Smooth muscle cell (in vitro differentiated cells): ENCODE measurements at regions not wholly inside any gene's neighbourhood (a gene's known extent, or its start where the extent isn't known, plus 50 kb on each side); places are given as distances from the start of the nearest gene placed in this dataset.

Experiments
- DNase-seq: peaks from one replicate; lab custom pipeline; 2025; ENCODE audit not compliant: unreplicated experiment; lab: John Stamatoyannopoulos, UW
- H2AFZ ChIP-seq: fragments of 200-600 bp; sonication (generic); 2 replicates; pipeline ENCODE4 v1.6.0; 2016; ENCODE audit warnings: antibody characterized with exemption, low read depth, mild to moderate bottlenecking
- H3F3A ChIP-seq: fragments of 200-600 bp; sonication (generic); 2 replicates; pipeline ENCODE4 v1.6.0; 2017; ENCODE audit warnings: antibody characterized with exemption, low read depth
- H3K27ac ChIP-seq: fragments of 200-600 bp; sonication (generic); 2 replicates; pipeline ENCODE4 v1.5.1; 2016; ENCODE audit warnings: low read depth, mild to moderate bottlenecking
- H3K27me3 ChIP-seq: fragments of 200-600 bp; sonication (generic); 2 replicates; pipeline ENCODE4 v1.6.1; 2016; ENCODE audit warnings: low read depth, mild to moderate bottlenecking
- H3K36me3 ChIP-seq: fragments of 200-600 bp; sonication (generic); 2 replicates; pipeline ENCODE4 v1.5.1; 2016; ENCODE audit warnings: low read depth
- H3K4me1 ChIP-seq: fragments of 200-600 bp; sonication (generic); 2 replicates; pipeline ENCODE4 v1.5.1; 2016; ENCODE audit warnings: low read depth
- H3K4me2 ChIP-seq: fragments of 200-600 bp; sonication (generic); 2 replicates; pipeline ENCODE4 v1.6.0; 2016; ENCODE audit warnings: mild to moderate bottlenecking
- H3K4me3 ChIP-seq: fragments of 200-600 bp; sonication (generic); 2 replicates; pipeline ENCODE4 v1.5.1; 2016; ENCODE audit warnings: mild to moderate bottlenecking
- H3K79me2 ChIP-seq: fragments of 200-600 bp; sonication (generic); 2 replicates; pipeline ENCODE4 v1.6.0; 2016; ENCODE audit warnings: low read depth, mild to moderate bottlenecking
- H3K9ac ChIP-seq: fragments of 200-600 bp; sonication (generic); 2 replicates; pipeline ENCODE4 v1.6.0; 2016; ENCODE audit warnings: low read depth
- H3K9me3 ChIP-seq: fragments of 200-600 bp; sonication (generic); replicated peaks from 2 replicates; pipeline ENCODE4 v1.5.1; 2016; ENCODE audit warnings: low read depth
- H4K20me1 ChIP-seq: fragments of 200-600 bp; sonication (generic); 2 replicates; pipeline ENCODE4 v1.6.0; 2016; ENCODE audit warnings: low read depth
- CTCF ChIP-seq: fragments of 200-600 bp; sonication (generic); IDR thresholded peaks from 2 replicates; pipeline ENCODE4 v1.5.1; 2017; ENCODE audit warnings: borderline replicate concordance, mild to moderate bottlenecking, antibody characterized with exemption; ENCODE audit not compliant: insufficient read depth, poor library complexity, severe bottlenecking
- WGBS: methylation state at CpG from one replicate; pipeline ENCODE4 v1.1.7; 2016; ENCODE audit warnings: low lambda C conversion rate; 5-methylcytosine and 5-hydroxymethylcytosine counted together

- Histone ChIP-seq H3K36me3 (no peaks in the 10 kb centered on the region), H3K9me3 (no peaks in the 10 kb centered on the region), H2AFZ (no peak overlapping the region), H3K4me3 (no peak overlapping the region), H4K20me1 (peaks cover 66% of the 10 kb centered on the region), H3K4me2 (peak overlapping the region; percentile 75), H3F3A (peaks cover 46% of the 10 kb centered on the region), H3K27ac (peak overlapping the region; percentile 79), H3K4me1 (peaks cover 68% of the 10 kb centered on the region), H3K9ac (no peak overlapping the region), H3K27me3 (no peaks in the 10 kb centered on the region), H3K79me2 (peaks cover 76% of the 10 kb centered on the region)
- no peak for DNase-seq
- no peak for TF ChIP-seq CTCF
- WGBS, result 93% methylated on average over 4 of the region's 4 CpGs
These were observed 64.8 kb upstream of the IPO9 start for GRCh38 chr1:201764166-201764565.

GRCh38 chr1:201764579-201764978, 64.4 kb upstream of the IPO9 start:
- Histone ChIP-seq H3K4me2 (peak overlapping the region; percentile 75), H3K9ac (no peak overlapping the region), H3F3A (peaks cover 49% of the 10 kb centered on the region), H3K9me3 (no peaks in the 10 kb centered on the region), H3K79me2 (peaks cover 76% of the 10 kb centered on the region), H4K20me1 (peaks cover 64% of the 10 kb centered on the region), H3K36me3 (no peaks in the 10 kb centered on the region), H3K27ac (peak overlapping the region; percentile 79), H2AFZ (no peak overlapping the region), H3K27me3 (no peaks in the 10 kb centered on the region), H3K4me1 (peaks cover 64% of the 10 kb centered on the region), H3K4me3 (no peak overlapping the region)
- TF ChIP-seq CTCF, result no peak
- no peak for DNase-seq
- 89% methylated on average over 2 of the region's 2 CpGs for WGBS

GRCh38 chr1:201766131-201766866, 62.7 kb upstream of the IPO9 start:
- H3K36me3 ChIP-seq, result no peaks in the 10 kb centered on the region
- no peak for DNase-seq
- H3K4me2 ChIP-seq, result peak overlapping the region; percentile 7
- no peak overlapping the region for H2AFZ ChIP-seq
- H3K27me3 ChIP-seq, result no peaks in the 10 kb centered on the region
- peaks cover 52% of the 10 kb centered on the region for H3F3A ChIP-seq
- peak overlapping the region; percentile 17 for H3K27ac ChIP-seq
- 68% methylated on average over 7 of the region's 7 CpGs for WGBS
- H3K4me1 ChIP-seq, result peaks cover 47% of the 10 kb centered on the region
- no peak for TF ChIP-seq CTCF
- H3K9me3 ChIP-seq, result no peaks in the 10 kb centered on the region
- no peak overlapping the region for H3K9ac ChIP-seq
- H3K4me3 ChIP-seq, result no peak overlapping the region
- H4K20me1 ChIP-seq, result peaks cover 48% of the 10 kb centered on the region
- peaks cover 81% of the 10 kb centered on the region for H3K79me2 ChIP-seq

GRCh38 chr1:201767339-201767738, 61.6 kb upstream of the IPO9 start:
- no peak overlapping the region for H3K9ac ChIP-seq
- no peak overlapping the region for H3K27ac ChIP-seq
- H3K36me3 ChIP-seq, result peaks cover 8% of the 10 kb centered on the region
- H2AFZ ChIP-seq, result no peak overlapping the region
- H4K20me1 ChIP-seq, result peaks cover 38% of the 10 kb centered on the region
- H3K4me2 ChIP-seq, result no peak overlapping the region
- H3K27me3 ChIP-seq, result no peaks in the 10 kb centered on the region
- peaks cover 89% of the 10 kb centered on the region for H3K79me2 ChIP-seq
- no peaks in the 10 kb centered on the region for H3K9me3 ChIP-seq
- H3K4me1 ChIP-seq, result peaks cover 36% of the 10 kb centered on the region
- TF ChIP-seq CTCF, result no peak
- DNase-seq, result no peak
- no peak overlapping the region for H3K4me3 ChIP-seq
- peaks cover 52% of the 10 kb centered on the region for H3F3A ChIP-seq
- 96% methylated on average over 6 of the region's 6 CpGs for WGBS
